ENCODE measurements at regions not wholly inside any gene's neighbourhood (a gene's known extent, or its start where the extent isn't known, plus 50 kb on each side); places are given as distances from the start of the nearest gene placed in this dataset.

DNA sequence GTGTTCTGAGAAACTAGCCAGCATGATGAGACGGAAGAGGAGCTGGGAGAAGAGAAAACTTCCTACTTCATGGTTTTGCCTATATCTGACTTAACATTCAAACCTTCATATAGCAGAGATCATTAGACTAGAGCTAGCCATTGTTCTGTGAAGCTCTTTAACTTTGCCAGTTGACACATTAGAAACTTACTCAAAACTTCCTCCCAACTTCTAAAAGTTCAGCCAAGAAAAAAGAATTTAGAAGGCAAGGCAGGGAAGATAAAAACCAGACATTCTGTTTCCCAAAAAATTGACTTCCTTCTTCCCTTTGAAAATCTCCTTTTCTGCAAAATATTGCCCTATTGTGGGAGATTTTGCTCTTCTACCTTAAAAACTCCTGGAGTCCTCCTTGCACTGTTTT lies 134.8 kb upstream of the UST start:
- Histone ChIP-seq H3K79me2 (ENCODE audit: control insufficient read depth in 1 of 2, insufficient read depth in 2 of 2, low read length in 2 of 2) (no peaks in the 10 kb centered on the region), H4K8ac (ENCODE audit: extremely low read depth, insufficient read depth, low read length) (no peak overlapping the region), H3K9ac (replicated peaks in 1 of 4; ENCODE audit: extremely low read depth in 1 of 4, low read depth in 3 of 4, low read length in 3 of 4) (no peak overlapping the region), H3K4ac (replicated peaks; ENCODE audit: insufficient read length, low read depth, low read length) (no peak overlapping the region), H3K18ac (ENCODE audit: extremely low read depth, low read length) (no peak overlapping the region), H4K5ac (ENCODE audit: insufficient read length, low read depth, low read length) (no peak overlapping the region), H2BK15ac (ENCODE audit: low read length) (no peak overlapping the region), H3K27ac (ENCODE audit: low read depth, low read length) (no peak overlapping the region), H3K79me1 (ENCODE audit: low read depth, low read length) (no peaks in the 10 kb centered on the region), H3K14ac (ENCODE audit: insufficient read length) (no peak overlapping the region), H2AFZ (ENCODE audit: low read length) (no peak overlapping the region), H4K91ac (replicated peaks; ENCODE audit: insufficient read length, low read length) (no peak overlapping the region), H3K4me1 (replicated peaks in 1 of 4; ENCODE audit: control insufficient read depth in 3 of 4, insufficient read depth in 4 of 4, low read length in 3 of 4) (no peaks in the 10 kb centered on the region), H3K23ac (ENCODE audit: insufficient read length) (no peak overlapping the region), H2BK120ac (replicated peaks; ENCODE audit: low read depth, low read length) (no peak overlapping the region), H4K20me1 (replicated peaks in 1 of 2; ENCODE audit: control insufficient read depth in 1 of 2, insufficient read depth in 2 of 2, low read length in 2 of 2) (no peaks in the 10 kb centered on the region), H3K36me3 (ENCODE audit: control insufficient read depth in 2 of 4, insufficient read depth in 4 of 4, low read length in 3 of 4) (no peaks in the 10 kb centered on the region), H3K56ac (replicated peaks; ENCODE audit: insufficient read length, low read depth, low read length) (no peak overlapping the region), H3K4me2 (ENCODE audit: insufficient read depth in 1 of 2, low read depth in 2 of 2, low read length in 2 of 2) (no peak overlapping the region), H3K23me2 (ENCODE audit: low read depth, low read length) (no peaks in the 10 kb centered on the region), H3K9me3 (ENCODE audit: insufficient read depth in 2 of 2, low read depth in 1 of 2, low read length in 1 of 2) (no peaks in the 10 kb centered on the region), H2BK5ac (ENCODE audit: low read depth, low read length) (no peak overlapping the region), H3K27me3 (replicated peaks in 1 of 4; ENCODE audit: control insufficient read depth in 3 of 4, extremely low read depth in 1 of 4, insufficient read depth in 3 of 4, low read length in 3 of 4) (no peaks in the 10 kb centered on the region), H2AK5ac (ENCODE audit: low read depth, low read length) (no peak overlapping the region), H2BK20ac (ENCODE audit: low read length) (no peak overlapping the region), H3K4me3 (ENCODE audit: extremely low read depth in 1 of 4, insufficient read depth in 2 of 4, low read depth in 3 of 4, low read length in 4 of 4) (no peak overlapping the region), H2BK12ac (ENCODE audit: low read depth, low read length) (no peak overlapping the region)
- 93% methylated on average over 1 of the region's 1 CpG; no CpG with 5 or more reads in 1 of the 2 experiments for WGBS, 2 experiments (ENCODE audit: extremely low coverage in 1 of 2, insufficient coverage in 1 of 2, insufficient read length in 1 of 2, insufficient replicate concordance in 2 of 2, low coverage in 1 of 2, low lambda C conversion rate in 2 of 2, missing lambda C conversion rate in 1 of 2)
- POLR2A ChIA-PET (ENCODE audit: partially characterized antibody), result no interaction called here
- DNase-seq (ENCODE audit: low read depth in 1 of 2, low spot score in 2 of 2) (no peak), FAIRE-seq (no peak)
- CTCF ChIA-PET (ENCODE audit: partially characterized antibody), result interaction anchor here (1.4 to 5.4 kb wide), 3 partner anchors 10 to 51 kb away, joined by 4 to 21 read pairs (median 21); no protein-coding TSS in a partner anchor
- TF ChIP-seq, protein P1, sequence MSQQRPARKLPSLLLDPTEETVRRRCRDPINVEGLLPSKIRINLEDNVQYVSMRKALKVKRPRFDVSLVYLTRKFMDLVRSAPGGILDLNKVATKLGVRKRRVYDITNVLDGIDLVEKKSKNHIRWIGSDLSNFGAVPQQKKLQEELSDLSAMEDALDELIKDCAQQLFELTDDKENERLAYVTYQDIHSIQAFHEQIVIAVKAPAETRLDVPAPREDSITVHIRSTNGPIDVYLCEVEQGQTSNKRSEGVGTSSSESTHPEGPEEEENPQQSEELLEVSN (IDR thresholded peaks at IDR 0.05), result no peak

Measured in H1 (cell line).